Ishikawa (cell line): ENCODE measurements at regions not wholly inside any gene's neighbourhood (a gene's known extent, or its start where the extent isn't known, plus 50 kb on each side); places are given as distances from the start of the nearest gene placed in this dataset.

Source experiments
- CEBPB ChIP-seq: IDR thresholded peaks from 2 replicates; pipeline ENCODE4 v1.6.1; 2012
- CREB1 ChIP-seq: IDR thresholded peaks from 2 replicates; pipeline ENCODE4 v1.6.1; 2012; ENCODE audit warnings: low read depth
- EGR1 ChIP-seq: IDR thresholded peaks from 2 replicates; pipeline ENCODE4 v1.6.1; 2012
- EP300 ChIP-seq: IDR thresholded peaks from 2 replicates; pipeline ENCODE4 v1.6.1; 2012; ENCODE audit warnings: borderline replicate concordance
- FOXM1 ChIP-seq: IDR thresholded peaks from 2 replicates; pipeline ENCODE4 v1.6.1; 2012; ENCODE audit warnings: low read depth, borderline replicate concordance
- NFIC ChIP-seq: IDR thresholded peaks from 2 replicates; pipeline ENCODE4 v1.6.1; 2012
- RAD21 ChIP-seq: IDR thresholded peaks from 2 replicates; pipeline ENCODE4 v1.6.1; 2012; ENCODE audit warnings: low read depth
- REST ChIP-seq: IDR thresholded peaks from 2 replicates; pipeline ENCODE4 v1.6.1; 2012; ENCODE audit warnings: low read depth, mild to moderate bottlenecking
- TAF1 ChIP-seq: IDR thresholded peaks from 2 replicates; pipeline ENCODE4 v1.6.1; 2012; ENCODE audit warnings: low read depth, mild to moderate bottlenecking
- TCF12 ChIP-seq: IDR thresholded peaks from 2 replicates; pipeline ENCODE4 v1.6.1; 2012; ENCODE audit warnings: low read depth
- TEAD4 ChIP-seq: IDR thresholded peaks from 2 replicates; pipeline ENCODE4 v1.6.1; 2012
- YY1 ChIP-seq: IDR thresholded peaks from 2 replicates; pipeline ENCODE4 v1.6.1; 2012; ENCODE audit warnings: low read depth
- ZBTB7A ChIP-seq: IDR thresholded peaks from 2 replicates; pipeline ENCODE4 v1.6.1; 2012; ENCODE audit warnings: low read depth
- TF ChIP-seq, protein P1 (sequence below): IDR thresholded peaks from 2 replicates; pipeline ENCODE4 v1.6.1; 2012
- TF ChIP-seq, protein P2 (sequence below): IDR thresholded peaks from 2 replicates; pipeline ENCODE4 v1.6.1; 2012

- TF ChIP-seq TAF1 (no peak), RAD21 (no peak), NFIC (no peak), FOXM1 (no peak), YY1 (no peak), ZBTB7A (no peak)
Measured at GRCh38 chr22:27667121-27667843, 134.3 kb downstream of the MN1 start.

DNA sequence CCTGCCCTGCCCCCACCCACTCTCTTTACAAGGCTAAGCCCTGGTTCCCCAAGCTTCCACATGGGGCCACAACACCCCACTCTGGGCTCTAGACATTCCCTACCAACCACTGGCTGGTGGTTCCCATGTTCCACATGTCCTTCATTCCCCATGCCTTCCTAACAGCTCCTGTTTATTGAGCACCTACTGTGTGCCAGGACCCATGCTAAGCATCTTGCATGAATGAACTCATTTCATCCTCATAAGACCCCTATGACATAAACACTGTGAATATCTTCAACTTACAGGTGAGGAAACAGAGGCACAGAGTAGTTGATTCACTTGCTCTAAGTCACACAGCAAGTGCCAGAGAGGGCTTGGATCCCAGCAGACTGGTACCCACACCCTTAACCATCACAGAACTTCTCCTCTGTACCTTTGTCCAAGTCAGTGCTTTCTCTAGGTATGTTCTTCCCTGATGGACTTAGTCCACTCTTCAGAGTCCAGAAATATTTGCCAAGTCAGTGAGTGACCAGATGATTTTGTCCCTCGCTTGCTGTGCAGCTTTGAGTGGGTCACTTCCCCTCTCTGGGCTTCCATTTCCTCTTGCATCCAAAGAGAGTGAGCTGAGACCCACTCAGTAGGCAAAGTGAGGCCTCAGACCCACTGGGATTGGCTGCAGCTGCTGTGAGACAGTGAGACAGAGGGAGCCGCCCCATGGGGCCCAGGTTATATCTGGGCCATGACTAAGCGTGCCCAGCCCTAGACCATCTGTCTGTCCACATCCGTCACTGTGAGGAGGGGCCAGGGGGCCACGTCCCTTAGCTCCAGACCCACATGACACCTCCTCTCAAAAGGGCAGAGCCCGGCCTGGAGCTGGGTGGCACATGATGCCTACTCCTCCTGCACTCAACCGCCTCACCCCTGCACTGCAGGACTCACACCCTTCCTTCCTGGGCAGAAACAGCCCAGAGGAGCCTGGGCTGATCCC, 132.4 kb downstream of the MN1 start:
- TF ChIP-seq EGR1 (no peak), TEAD4 (no peak), EP300 (no peak), CEBPB (no peak)
- TF ChIP-seq, protein P1, sequence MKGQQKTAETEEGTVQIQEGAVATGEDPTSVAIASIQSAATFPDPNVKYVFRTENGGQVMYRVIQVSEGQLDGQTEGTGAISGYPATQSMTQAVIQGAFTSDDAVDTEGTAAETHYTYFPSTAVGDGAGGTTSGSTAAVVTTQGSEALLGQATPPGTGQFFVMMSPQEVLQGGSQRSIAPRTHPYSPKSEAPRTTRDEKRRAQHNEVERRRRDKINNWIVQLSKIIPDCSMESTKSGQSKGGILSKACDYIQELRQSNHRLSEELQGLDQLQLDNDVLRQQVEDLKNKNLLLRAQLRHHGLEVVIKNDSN: no peak

DNA sequence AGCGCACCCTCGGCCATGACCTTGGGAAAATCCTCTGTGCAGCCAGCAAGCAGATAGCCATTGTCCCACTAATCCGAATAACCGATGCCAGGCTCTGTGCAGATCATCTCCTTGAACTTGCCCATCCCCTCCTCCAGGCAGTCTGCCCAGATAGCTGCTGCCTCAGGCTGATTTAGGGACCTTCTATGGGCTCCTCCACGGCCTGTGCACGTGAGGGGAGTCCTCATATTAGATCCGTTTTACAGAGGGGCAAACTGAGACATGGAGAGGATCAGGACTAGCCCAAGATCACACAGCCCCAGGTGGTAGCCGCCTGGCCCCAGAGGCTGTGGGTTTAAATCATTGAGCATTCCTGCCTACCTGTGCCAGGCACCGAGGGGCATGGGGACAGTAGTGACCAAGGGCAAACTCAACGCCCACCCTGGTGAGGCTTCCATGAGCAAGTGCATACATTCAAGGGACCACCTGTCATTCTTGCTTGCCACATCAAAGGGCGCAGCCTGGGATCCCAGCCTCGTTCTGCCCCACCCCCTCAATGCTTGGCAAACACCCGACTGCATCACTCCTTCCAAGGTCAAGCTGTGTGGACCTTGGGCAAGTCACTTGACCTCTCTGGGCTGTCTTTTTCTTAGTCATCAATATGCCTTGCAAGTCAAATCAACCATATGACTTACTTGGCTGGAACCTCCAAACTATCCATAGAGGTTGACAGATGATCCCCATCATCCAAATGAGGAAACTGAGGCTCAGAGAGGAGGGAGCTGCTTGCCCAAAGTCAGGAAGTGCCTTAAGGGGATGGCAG, 131.6 kb downstream of the MN1 start:
- no peak for TF ChIP-seq EP300
- TF ChIP-seq, protein P1: no peak
- no peak for TF ChIP-seq TAF1
- TF ChIP-seq, protein P2, sequence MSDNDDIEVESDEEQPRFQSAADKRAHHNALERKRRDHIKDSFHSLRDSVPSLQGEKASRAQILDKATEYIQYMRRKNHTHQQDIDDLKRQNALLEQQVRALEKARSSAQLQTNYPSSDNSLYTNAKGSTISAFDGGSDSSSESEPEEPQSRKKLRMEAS: no peak
- no peak for TF ChIP-seq ZBTB7A
- no peak for TF ChIP-seq EGR1
- no peak for TF ChIP-seq REST
- TF ChIP-seq FOXM1: no peak
- TF ChIP-seq CREB1: no peak
- TF ChIP-seq NFIC: no peak
- TF ChIP-seq CEBPB: no peak
- no peak for TF ChIP-seq RAD21
- no peak for TF ChIP-seq YY1

- TF ChIP-seq EP300 (no peak), YY1 (no peak), FOXM1 (no peak)
Measured at GRCh38 chr22:27670701-27671412, 130.7 kb downstream of the MN1 start.

GRCh38 chr22:27671413-27671935, 130.1 kb downstream of the MN1 start:
- no peak for TF ChIP-seq TEAD4
- TF ChIP-seq ZBTB7A: no peak
- no peak for TF ChIP-seq CEBPB
- TF ChIP-seq, protein P1: no peak
- TF ChIP-seq TCF12: no peak
- TF ChIP-seq, protein P2: no peak

DNA sequence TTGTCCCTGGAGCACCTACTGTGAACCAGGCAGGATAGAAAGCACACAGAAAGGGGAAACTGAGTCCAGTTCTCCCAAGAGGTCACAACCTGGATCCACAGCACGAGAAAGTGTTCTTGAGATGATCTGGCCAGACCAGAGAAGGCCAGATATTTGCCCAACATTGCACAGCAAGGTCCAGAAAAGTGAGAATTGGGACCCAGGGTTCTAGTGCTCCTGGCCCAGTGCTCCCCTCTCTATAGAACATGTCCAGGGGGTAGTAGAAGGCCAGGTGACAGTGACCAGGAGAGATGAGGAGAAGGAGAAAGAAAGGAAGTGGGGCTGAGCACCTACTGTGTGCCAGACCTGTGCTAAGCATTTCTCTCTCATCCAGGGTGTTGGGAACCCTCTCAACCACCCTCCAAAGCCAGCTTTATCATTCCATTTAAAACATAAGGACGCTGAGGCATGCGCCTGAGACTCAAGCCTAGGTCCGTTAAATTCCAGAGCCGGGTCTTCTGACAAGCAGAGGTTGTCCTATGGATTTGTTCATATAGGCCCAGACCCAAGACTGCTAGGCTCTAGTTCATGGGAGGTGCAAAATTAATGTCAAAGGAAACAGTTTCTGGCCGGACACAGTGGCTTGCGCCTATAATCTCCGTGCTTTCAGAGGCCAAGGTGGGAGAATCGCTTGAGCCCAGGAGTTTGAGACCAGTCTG, 128.7 kb downstream of the MN1 start:
- TF ChIP-seq, protein P1: no peak
- TF ChIP-seq CEBPB (no peak), YY1 (no peak), EP300 (no peak), EGR1 (no peak), ZBTB7A (no peak), RAD21 (no peak), CREB1 (no peak), NFIC (no peak), REST (no peak), TEAD4 (no peak), TAF1 (no peak), FOXM1 (no peak), TCF12 (no peak)
- TF ChIP-seq, protein P2: no peak
